ENCODE measurements at regions not wholly inside any gene's neighbourhood (a gene's known extent, or its start where the extent isn't known, plus 50 kb on each side); places are given as distances from the start of the nearest gene placed in this dataset.

- TF ChIP-seq REST (tag by site-specific recombination; IDR thresholded peaks at IDR 0.05), result no peak
- no peak for TF ChIP-seq CTCF (tag by site-specific recombination; IDR thresholded peaks at IDR 0.05)
Measured at GRCh38 chr20:43357352-43357751, 100.3 kb upstream of the SRSF6 start.

Data from HEK293 (cell line).